Mucosa of stomach (tissue), 1 donor: ENCODE measurements at regions not wholly inside any gene's neighbourhood (a gene's known extent, or its start where the extent isn't known, plus 50 kb on each side); places are given as distances from the start of the nearest gene placed in this dataset.

Experiments used
- H3K27me3 ChIP-seq: one replicate; pipeline ENCODE4 v1.7.0; 2013; ENCODE audit warnings: mild to moderate bottlenecking, low read length; ENCODE audit not compliant: control insufficient read depth, insufficient read depth
- H3K36me3 ChIP-seq: one replicate; pipeline ENCODE4 v1.7.0; 2013; ENCODE audit warnings: low read length; ENCODE audit not compliant: control insufficient read depth, insufficient read depth
- H3K4me1 ChIP-seq: one replicate; pipeline ENCODE4 v1.7.0; 2013; ENCODE audit warnings: mild to moderate bottlenecking, low read length; ENCODE audit not compliant: control insufficient read depth, insufficient read depth
- H3K4me3 ChIP-seq: one replicate; pipeline ENCODE4 v1.7.0; 2013; ENCODE audit warnings: low read length
- H3K9ac ChIP-seq: one replicate; pipeline ENCODE4 v1.7.0; 2013; ENCODE audit warnings: mild to moderate bottlenecking, low read length, moderate library complexity
- H3K9me3 ChIP-seq: one replicate; pipeline ENCODE4 v1.7.0; 2013; ENCODE audit warnings: mild to moderate bottlenecking, low read length, moderate library complexity; ENCODE audit not compliant: control insufficient read depth
- donor health status: Pancreatic carcinoma.

DNA sequence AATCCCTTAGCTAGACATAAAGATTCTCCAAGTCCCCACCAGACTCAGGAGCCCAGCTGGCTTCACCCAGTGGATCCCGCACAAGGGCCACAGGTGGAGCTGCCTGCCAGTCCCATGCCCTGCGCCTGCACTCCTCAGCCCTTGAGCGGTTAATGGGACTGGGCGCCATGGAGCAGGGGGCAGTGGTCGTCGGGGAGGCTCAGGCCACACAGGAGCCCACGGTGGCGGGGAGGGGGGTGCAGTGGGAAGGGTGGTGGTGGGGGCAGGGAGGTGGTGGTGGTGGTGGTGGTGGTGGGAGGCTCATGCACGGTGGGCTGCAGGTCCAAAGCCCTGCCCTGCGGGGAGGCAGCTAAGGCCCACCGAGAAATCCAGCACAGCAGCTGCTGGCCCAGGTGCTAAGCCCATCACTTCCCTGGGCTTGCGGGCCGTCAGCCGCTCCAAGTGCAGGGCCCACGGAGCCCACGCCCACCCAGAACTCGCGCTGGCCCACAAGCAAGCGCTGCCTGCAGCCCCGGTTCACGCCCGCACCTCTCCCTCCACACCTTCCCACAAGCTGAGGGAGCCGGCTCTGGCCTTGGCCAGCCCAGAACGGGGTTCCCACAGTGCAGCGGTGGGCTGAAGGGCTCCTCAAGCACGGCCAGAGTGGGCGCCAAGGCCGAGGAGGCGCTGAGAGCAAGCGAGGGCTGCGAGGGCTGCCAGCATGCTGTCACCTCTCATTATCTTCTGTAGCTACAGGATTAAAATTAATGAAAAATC, 732.5 kb upstream of the POM121L12 start:
- no peaks in the 10 kb centered on the region for H3K27me3 ChIP-seq
- H3K4me3 ChIP-seq = no peak overlapping the region
- no peaks in the 10 kb centered on the region for H3K36me3 ChIP-seq
- no peaks in the 10 kb centered on the region for H3K9me3 ChIP-seq
- H3K9ac ChIP-seq = no peak overlapping the region
- H3K4me1 ChIP-seq = no peaks in the 10 kb centered on the region

- Histone ChIP-seq H3K9ac (no peak overlapping the region), H3K4me3 (no peak overlapping the region), H3K36me3 (no peaks in the 10 kb centered on the region), H3K4me1 (no peaks in the 10 kb centered on the region), H3K9me3 (no peaks in the 10 kb centered on the region), H3K27me3 (no peaks in the 10 kb centered on the region)
Observed at GRCh38 chr7:52297128-52297527, 738.3 kb upstream of the POM121L12 start.

DNA sequence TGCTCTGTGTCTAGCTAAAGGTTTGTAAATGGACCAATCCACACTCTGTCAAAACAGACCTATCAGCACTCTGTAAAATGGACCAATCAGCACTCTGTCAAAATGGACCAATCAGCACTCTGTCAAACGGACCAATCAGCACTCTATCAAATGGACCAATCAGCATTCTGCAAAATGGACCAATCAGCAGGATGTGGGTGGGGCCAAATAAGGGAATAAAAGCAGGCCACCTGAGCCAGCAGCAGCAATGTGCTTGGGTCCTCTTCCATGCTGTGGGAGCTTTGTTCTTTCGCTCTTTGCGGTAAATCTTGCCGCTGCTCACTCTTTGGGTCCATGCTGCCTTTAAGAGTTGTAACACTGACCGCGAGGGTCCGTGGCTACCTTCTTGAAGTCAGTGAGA, 740.5 kb upstream of the POM121L12 start:
- no peaks in the 10 kb centered on the region for H3K27me3 ChIP-seq
- no peaks in the 10 kb centered on the region for H3K9me3 ChIP-seq
- H3K9ac ChIP-seq = no peak overlapping the region
- no peaks in the 10 kb centered on the region for H3K36me3 ChIP-seq
- no peak overlapping the region for H3K4me3 ChIP-seq
- H3K4me1 ChIP-seq = no peaks in the 10 kb centered on the region

DNA sequence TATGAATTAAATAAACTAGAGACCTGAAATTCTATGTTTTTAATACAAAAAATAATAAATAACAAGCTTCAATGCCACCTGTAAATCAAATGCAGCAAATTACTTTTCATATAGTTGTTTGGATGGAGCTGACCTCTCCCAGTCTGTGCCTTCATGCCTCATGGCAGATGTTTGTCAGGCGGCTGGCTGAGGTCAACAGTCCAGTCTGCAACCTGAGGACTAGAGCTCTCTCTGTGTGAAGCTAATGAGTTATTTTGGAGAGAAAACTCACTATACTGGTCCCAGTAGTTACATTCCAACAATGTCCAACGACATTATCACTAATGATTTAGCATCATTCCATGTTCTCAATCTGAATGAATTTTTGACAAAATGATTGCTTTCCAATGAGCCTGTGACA, 746.2 kb upstream of the POM121L12 start:
- no peaks in the 10 kb centered on the region for H3K4me1 ChIP-seq
- no peaks in the 10 kb centered on the region for H3K36me3 ChIP-seq
- H3K9me3 ChIP-seq = no peaks in the 10 kb centered on the region
- no peak overlapping the region for H3K9ac ChIP-seq
- no peaks in the 10 kb centered on the region for H3K27me3 ChIP-seq
- no peak overlapping the region for H3K4me3 ChIP-seq

DNA sequence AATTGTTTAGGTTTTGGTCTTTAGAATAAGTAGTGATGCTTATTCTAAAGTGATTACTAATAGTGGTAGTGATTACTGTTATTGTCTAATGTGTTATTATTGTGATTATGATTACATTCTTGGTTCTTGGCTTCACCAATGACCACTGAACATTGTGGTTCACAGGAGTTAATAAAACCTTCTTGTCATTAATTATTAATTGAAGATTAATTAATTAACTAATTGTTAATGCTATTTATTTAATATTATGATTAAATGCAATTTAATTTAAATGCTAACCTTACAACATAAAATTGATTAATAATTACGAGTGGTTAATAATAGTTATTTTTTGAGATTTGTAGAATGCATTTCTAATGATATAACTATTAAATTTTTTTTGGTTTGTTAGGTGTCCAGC, 747.7 kb upstream of the POM121L12 start:
- Histone ChIP-seq H3K36me3 (no peaks in the 10 kb centered on the region), H3K9me3 (no peaks in the 10 kb centered on the region), H3K4me1 (no peaks in the 10 kb centered on the region), H3K9ac (no peak overlapping the region), H3K27me3 (no peaks in the 10 kb centered on the region), H3K4me3 (no peak overlapping the region)

DNA sequence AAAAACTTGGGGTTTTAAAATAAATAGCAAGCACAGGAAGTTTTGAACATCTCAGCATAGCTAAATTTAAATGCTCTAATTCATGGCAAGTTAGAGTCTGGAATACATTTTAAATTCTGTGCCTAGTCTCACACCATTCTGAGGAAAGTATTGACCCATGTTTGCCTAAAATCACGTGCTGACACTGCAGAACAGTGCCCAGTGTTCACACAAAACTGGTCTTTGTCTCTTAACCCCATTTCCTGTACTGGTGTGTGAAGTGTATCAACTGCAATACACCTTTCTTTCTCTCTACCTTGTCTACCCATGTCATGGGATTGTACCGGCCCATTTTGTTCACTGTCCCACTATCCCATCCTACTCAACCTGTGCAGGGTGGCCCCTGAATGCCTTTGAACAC, 749.7 kb upstream of the POM121L12 start:
- H3K9ac ChIP-seq = no peak overlapping the region
- no peaks in the 10 kb centered on the region for H3K4me1 ChIP-seq
- H3K9me3 ChIP-seq = no peaks in the 10 kb centered on the region
- no peaks in the 10 kb centered on the region for H3K27me3 ChIP-seq
- no peak overlapping the region for H3K4me3 ChIP-seq
- H3K36me3 ChIP-seq = no peaks in the 10 kb centered on the region

DNA sequence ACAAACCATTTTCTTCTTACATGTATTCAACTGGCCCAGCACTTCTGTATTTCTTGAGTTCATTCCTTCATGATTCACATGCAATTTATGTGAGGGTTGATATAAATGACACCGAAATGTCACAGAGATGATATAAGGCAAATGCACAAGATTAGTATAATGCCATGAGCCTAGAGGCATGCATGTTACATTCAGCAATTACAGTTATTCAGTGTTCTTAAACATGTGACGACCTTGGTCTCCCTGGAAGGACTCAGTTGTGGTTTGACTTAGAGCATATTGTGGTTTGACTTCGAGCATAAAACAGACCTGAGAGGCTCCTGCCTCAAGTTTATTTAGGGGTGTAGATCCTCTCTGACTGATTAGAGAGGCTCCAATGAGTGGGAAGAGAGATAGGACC, 752.1 kb upstream of the POM121L12 start:
- Histone ChIP-seq H3K27me3 (no peaks in the 10 kb centered on the region), H3K36me3 (no peaks in the 10 kb centered on the region), H3K4me1 (no peaks in the 10 kb centered on the region), H3K4me3 (no peak overlapping the region), H3K9ac (no peak overlapping the region), H3K9me3 (no peaks in the 10 kb centered on the region)

DNA sequence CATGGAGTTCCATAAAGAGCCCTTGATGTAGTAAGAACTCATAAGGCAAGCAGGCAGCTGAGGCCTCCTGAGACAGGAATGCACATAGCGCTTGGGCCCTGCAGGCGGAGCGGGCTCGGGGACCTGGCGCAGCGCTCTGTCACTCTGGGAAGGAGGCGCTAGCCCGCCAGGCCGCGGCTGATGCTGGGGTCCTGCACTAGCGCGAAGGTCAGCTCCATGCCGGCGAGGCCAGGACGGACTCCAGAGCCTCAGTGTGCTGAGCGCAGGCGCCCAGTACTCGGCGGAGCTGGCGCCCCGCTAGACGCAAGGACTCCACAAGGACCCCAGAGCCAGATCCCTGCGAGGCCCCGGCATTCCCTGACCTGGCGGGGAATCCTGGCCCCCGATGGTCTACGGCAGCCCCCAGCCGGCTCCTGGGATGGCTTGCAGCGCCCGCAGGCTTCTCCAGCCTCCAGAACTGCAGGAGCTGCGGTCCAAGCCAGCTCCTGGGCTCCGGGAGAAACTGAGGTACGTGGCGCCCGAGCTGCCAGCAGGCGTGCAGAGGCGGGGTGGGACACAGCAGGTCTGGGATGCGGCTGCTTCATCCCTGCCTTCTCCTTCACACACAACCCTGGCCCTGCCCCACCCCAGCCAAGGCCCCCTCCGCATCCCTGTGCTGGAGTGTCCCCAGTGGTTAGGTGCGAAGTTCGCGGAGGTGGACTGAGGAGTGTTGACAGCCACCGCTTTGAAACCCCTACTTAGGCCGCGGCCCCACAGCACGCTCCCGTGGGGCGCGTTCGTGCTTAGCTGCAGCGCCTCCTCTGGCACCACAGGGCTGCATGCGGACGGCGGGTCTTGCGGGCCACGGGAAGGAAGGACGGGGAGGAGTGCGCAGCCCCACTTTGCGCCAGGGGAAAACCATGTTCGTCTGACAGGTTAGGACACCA, 761.5 kb upstream of the POM121L12 start:
- no peaks in the 10 kb centered on the region for H3K27me3 ChIP-seq
- H3K36me3 ChIP-seq = no peaks in the 10 kb centered on the region
- no peaks in the 10 kb centered on the region for H3K9me3 ChIP-seq
- H3K9ac ChIP-seq = no peak overlapping the region
- no peak overlapping the region for H3K4me3 ChIP-seq
- H3K4me1 ChIP-seq = no peaks in the 10 kb centered on the region

DNA sequence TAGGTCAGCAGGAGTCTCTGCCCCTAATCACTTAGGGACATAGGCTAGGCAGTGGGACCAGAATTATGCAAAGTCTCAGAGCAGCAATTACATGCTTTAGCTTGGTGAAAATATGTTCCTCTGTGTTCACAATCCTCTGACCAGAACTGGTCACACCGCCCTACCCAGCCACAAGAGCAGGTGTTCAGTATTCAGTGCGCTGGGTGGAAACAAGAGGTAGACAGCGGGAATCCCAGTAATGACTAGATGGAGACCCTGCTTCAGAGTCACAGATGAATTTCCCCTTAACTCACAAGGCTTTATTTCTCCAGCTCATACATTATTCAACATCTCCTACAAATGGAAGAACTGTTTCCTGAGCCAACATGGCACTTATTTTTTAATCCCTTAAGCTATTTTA, 763.7 kb upstream of the POM121L12 start:
- H3K9ac ChIP-seq = no peak overlapping the region
- no peaks in the 10 kb centered on the region for H3K9me3 ChIP-seq
- H3K4me3 ChIP-seq = no peak overlapping the region
- H3K4me1 ChIP-seq = no peaks in the 10 kb centered on the region
- H3K27me3 ChIP-seq = no peaks in the 10 kb centered on the region
- H3K36me3 ChIP-seq = no peaks in the 10 kb centered on the region

GRCh38 chr7:52270301-52270700, 765.1 kb upstream of the POM121L12 start:
- Histone ChIP-seq H3K4me3 (no peak overlapping the region), H3K36me3 (no peaks in the 10 kb centered on the region)

DNA sequence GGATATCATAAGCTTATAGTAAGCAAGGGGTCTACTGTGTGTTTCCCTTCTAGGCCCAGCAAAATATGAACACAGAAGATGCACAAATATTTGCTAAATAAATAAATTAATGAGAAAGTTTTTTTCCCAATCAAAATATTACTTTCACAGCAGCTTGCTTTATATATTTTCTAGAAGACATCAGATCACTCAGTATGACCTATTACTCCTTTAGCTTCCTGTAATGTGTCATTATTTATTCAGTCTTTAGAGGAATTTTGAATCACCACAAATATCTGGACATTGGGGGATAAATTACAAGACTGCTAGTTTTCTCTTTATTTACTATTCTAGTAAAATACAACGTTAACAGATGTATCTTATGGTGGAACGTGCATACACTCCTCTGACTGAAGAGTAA, 765.8 kb upstream of the POM121L12 start:
- Histone ChIP-seq H3K4me1 (no peaks in the 10 kb centered on the region), H3K4me3 (no peak overlapping the region), H3K9me3 (no peaks in the 10 kb centered on the region), H3K36me3 (no peaks in the 10 kb centered on the region), H3K9ac (no peak overlapping the region), H3K27me3 (no peaks in the 10 kb centered on the region)

More at GRCh38 chr7:52270301-52270700, 765.1 kb upstream of the POM121L12 start:
- no peaks in the 10 kb centered on the region for H3K9me3 ChIP-seq
- H3K4me1 ChIP-seq = no peaks in the 10 kb centered on the region
- no peak overlapping the region for H3K9ac ChIP-seq
- H3K27me3 ChIP-seq = no peaks in the 10 kb centered on the region

DNA sequence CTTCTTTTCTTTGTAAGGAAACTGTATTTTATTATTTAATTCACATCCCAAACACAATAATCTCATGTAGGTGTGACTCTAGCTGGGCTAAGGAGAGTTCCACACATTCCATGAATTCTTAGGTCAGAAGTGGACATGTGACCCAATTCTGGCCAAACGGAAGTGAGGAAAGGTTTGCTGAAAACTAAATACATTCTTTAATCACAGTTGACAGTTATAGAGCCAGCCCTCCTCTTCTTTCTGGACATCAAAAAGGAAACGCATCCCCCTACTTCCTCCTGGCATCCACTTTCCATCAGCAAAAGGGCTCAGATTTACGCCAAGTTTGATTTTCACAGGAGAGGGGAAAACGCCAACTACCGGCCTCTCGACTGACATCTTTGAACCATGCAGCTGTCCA, 774.4 kb upstream of the POM121L12 start:
- Histone ChIP-seq H3K4me3 (no peak overlapping the region), H3K4me1 (no peaks in the 10 kb centered on the region), H3K36me3 (no peaks in the 10 kb centered on the region), H3K27me3 (no peaks in the 10 kb centered on the region), H3K9ac (no peak overlapping the region), H3K9me3 (no peaks in the 10 kb centered on the region)
